K562 (cell line): ENCODE measurements at regions not wholly inside any gene's neighbourhood (a gene's known extent, or its start where the extent isn't known, plus 50 kb on each side); places are given as distances from the start of the nearest gene placed in this dataset.

ENCODE experiments used
- ATAC-seq: fragments of 200-7000 bp; cut with Tn5 transposase; 3 replicates; pipeline ENCODE4 v1.9.1; 2020; ENCODE audit warnings: moderate library complexity
- BruUV-seq: library from RNA; stranded (reverse); fragments of 400-500 nt; replicated peaks from 2 replicates; lab custom pipeline; 2021; lab: Mats Ljungman, UMichigan
- CTCF ChIA-PET: fragments of 300-600 bp; formaldehyde crosslinking; extraction: SDS; loops from one replicate; lab custom pipeline; 2021; ENCODE audit warnings: low intra/inter-chr PET ratio; lab: Yijun Ruan, JAX
- POLR2A ChIA-PET: fragments of 300-600, 350-650 bp; sonication (Branson Sonifier 250); formaldehyde crosslinking; extraction: SDS; loops from one replicate; lab custom pipeline; 2021; ENCODE audit warnings: antibody characterized with exemption, inconsistent platforms; lab: Yijun Ruan, JAX
- DNase-seq, 4 experiments: peaks; one replicate each; pipeline versions ENCODE4 v3.0.0 to v3.0.0-alpha.2; 2011 to 2018; ENCODE audit warnings: low spot score in 3 of 4, mixed read lengths in 3 of 4; ENCODE audit errors: extremely low read depth in 1 of 4
- FAIRE-seq: peaks from 2 replicates; lab custom pipeline; 2011; peaks lifted over from hg19 to GRCh38; lab: Jason Lieb, UNC
- H2AFZ ChIP-seq: 2 replicates; pipeline ENCODE4 v1.6.0; 2011; ENCODE audit warnings: low read depth, low read length, control low read depth, inconsistent platforms
- H3K27ac ChIP-seq: fragments of 200-600 bp; 3 replicates; pipeline ENCODE4 v1.8.0; 2011; ENCODE audit warnings: low read depth, mild to moderate bottlenecking, control low read depth, inconsistent platforms, low read length, moderate library complexity, mixed read lengths; ENCODE audit errors: extremely low read depth
- H3K27me3 ChIP-seq, 2 experiments: fragments of 300-600 bp in 1 of 2; 2 replicates in 1 of 2; 3 replicates in 1 of 2; pipeline versions ENCODE4 v1.6.0 to v1.8.0; 2011; ENCODE audit warnings: inconsistent platforms in 2 of 2, low read length in 2 of 2, mild to moderate bottlenecking in 1 of 2, mixed read lengths in 1 of 2, moderate library complexity in 1 of 2; ENCODE audit not compliant: control insufficient read depth in 2 of 2, insufficient read depth in 2 of 2
- H3K36me3 ChIP-seq: fragments of 300-600 bp; 3 replicates; pipeline ENCODE4 v1.8.0; 2011; ENCODE audit warnings: mild to moderate bottlenecking, low read length, inconsistent platforms; ENCODE audit not compliant: control insufficient read depth, insufficient read depth
- H3K4me1 ChIP-seq, 2 experiments: fragments of 200-600 bp in 1 of 2; replicated peaks in 1 of 2; 2 replicates in 1 of 2; 3 replicates in 1 of 2; pipeline versions ENCODE4 v1.5.1 to v1.8.0; 2011; ENCODE audit warnings: inconsistent platforms in 2 of 2, low read length in 2 of 2, mild to moderate bottlenecking in 1 of 2, mixed read lengths in 1 of 2, moderate library complexity in 1 of 2; ENCODE audit not compliant: control insufficient read depth in 2 of 2, insufficient read depth in 2 of 2
- H3K4me2 ChIP-seq: 2 replicates; pipeline ENCODE4 v1.6.1; 2011; ENCODE audit warnings: low read length, control low read depth, inconsistent platforms, mixed read lengths; ENCODE audit not compliant: insufficient read depth
- H3K4me3 ChIP-seq: fragments of 200-600 bp; sonication (generic), shearing (Covaris generic); 2 replicates; pipeline ENCODE4 v1.5.1; 2016; ENCODE audit warnings: control low read depth, inconsistent platforms
- H3K79me2 ChIP-seq: fragments of 200-600 bp; 3 replicates; pipeline ENCODE4 v1.8.0; 2011; ENCODE audit warnings: low read length, inconsistent platforms; ENCODE audit not compliant: control insufficient read depth, insufficient read depth
- H3K9ac ChIP-seq, 2 experiments: 2 replicates each; pipeline versions ENCODE4 v1.6.0 to v1.6.1; 2011; ENCODE audit warnings: low read depth in 2 of 2, low read length in 2 of 2, control low read depth in 1 of 2, inconsistent platforms in 1 of 2, mild to moderate bottlenecking in 1 of 2, mixed read lengths in 1 of 2; ENCODE audit not compliant: insufficient read depth in 1 of 2
- H3K9me1 ChIP-seq: one replicate; pipeline ENCODE4 v1.6.0; 2011; ENCODE audit warnings: inconsistent platforms, mild to moderate bottlenecking, low read length, moderate library complexity; ENCODE audit not compliant: control insufficient read depth, insufficient read depth
- H3K9me3 ChIP-seq: replicated peaks from 2 replicates; pipeline ENCODE4 v1.5.1; 2011; ENCODE audit warnings: low read depth, low read length, inconsistent platforms; ENCODE audit not compliant: control insufficient read depth, insufficient read depth
- H4K20me1 ChIP-seq: replicated peaks from 2 replicates; pipeline ENCODE4 v1.6.1; 2011; ENCODE audit warnings: low read length, inconsistent platforms, mixed read lengths; ENCODE audit not compliant: control insufficient read depth, insufficient read depth
- WGBS: fragments of 100-300 bp; shearing (Covaris generic); methylation state at CpG from one replicate; pipeline ENCODE4 v1.1.6; 2016; ENCODE audit warnings: low coverage, mixed read lengths; ENCODE audit not compliant: insufficient coverage; ENCODE audit errors: missing lambda C conversion rate; 5-methylcytosine and 5-hydroxymethylcytosine counted together
- in situ Hi-C: fragments of 300-500 bp; cut with MboI; formaldehyde crosslinking; loops from 4 replicates; pipeline ENCODE4 v1.15.0; 2018; ENCODE audit warnings: inconsistent platforms, mixed read lengths
- intact Hi-C: fragments of 100-400 bp; cut with micrococcal nuclease; formaldehyde crosslinking; loops from 2 replicates; pipeline ENCODE4 v1.14.2; 2022
- TF ChIP-seq, protein P1 (sequence below): fragments of 450-650 bp; formaldehyde crosslinking; IDR thresholded peaks from 2 replicates; pipeline ENCODE4 v1.4.0; 2022; ENCODE audit warnings: missing genetic modification characterization
- TF ChIP-seq, protein P2 (sequence below), 2 experiments: fragments of 450-650 bp in 1 of 2; sonication (generic) in 1 of 2; formaldehyde crosslinking in 1 of 2; IDR thresholded peaks; 2 replicates each; pipeline versions ENCODE4 v1.7.1 to v1.9.0; 2016 to 2022; ENCODE audit warnings: inconsistent platforms in 1 of 2, mild to moderate bottlenecking in 1 of 2, missing genetic modification reagents in 1 of 2

DNA sequence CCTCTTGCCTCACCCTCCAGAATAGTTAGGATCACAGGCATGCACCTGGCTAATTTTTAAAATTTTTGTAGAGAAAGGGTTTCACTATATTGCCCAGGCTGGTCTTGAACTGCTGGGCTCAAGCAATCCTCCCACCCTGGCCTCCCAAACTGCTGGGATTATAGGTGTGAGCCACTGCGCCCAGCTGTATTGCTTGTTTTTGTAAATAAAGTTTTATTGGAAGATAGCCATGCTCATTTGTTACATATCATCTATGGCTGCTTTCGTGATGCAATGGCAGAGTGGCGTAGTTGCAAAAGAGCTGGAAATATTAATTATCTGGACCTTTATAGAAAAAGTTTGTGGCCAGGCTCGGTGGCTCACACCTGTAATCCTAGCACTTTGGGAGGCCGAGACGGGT is 109.4 kb upstream of the SPRED2 start:
- intact Hi-C loops (no loop called here), in situ Hi-C loops (no loop called here)
- H3K9ac ChIP-seq, result no peak overlapping the region
- no peak for DNase-seq
- H3K79me2 ChIP-seq, result no peaks in the 10 kb centered on the region
- BruUV-seq, result no TSS peak
- no peak overlapping the region for H3K4me3 ChIP-seq
- 71% methylated on average over 6 of the region's 6 CpGs for WGBS
- POLR2A ChIA-PET, result interaction anchor here (1.0 to 1.6 kb wide), 2 partner anchors 10 to 34 kb away, joined by 3 to 8 read pairs; no protein-coding TSS in a partner anchor
- no peaks in the 10 kb centered on the region for H3K9me1 ChIP-seq
- ATAC-seq, result no peak
- no peak for FAIRE-seq
- H3K27me3 ChIP-seq, result no peaks in the 10 kb centered on the region
- TF ChIP-seq, protein P1, sequence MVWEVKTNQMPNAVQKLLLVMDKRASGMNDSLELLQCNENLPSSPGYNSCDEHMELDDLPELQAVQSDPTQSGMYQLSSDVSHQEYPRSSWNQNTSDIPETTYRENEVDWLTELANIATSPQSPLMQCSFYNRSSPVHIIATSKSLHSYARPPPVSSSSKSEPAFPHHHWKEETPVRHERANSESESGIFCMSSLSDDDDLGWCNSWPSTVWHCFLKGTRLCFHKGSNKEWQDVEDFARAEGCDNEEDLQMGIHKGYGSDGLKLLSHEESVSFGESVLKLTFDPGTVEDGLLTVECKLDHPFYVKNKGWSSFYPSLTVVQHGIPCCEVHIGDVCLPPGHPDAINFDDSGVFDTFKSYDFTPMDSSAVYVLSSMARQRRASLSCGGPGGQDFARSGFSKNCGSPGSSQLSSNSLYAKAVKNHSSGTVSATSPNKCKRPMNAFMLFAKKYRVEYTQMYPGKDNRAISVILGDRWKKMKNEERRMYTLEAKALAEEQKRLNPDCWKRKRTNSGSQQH (CRISPR knock-in tag), result no peak
- TF ChIP-seq, protein P2, sequence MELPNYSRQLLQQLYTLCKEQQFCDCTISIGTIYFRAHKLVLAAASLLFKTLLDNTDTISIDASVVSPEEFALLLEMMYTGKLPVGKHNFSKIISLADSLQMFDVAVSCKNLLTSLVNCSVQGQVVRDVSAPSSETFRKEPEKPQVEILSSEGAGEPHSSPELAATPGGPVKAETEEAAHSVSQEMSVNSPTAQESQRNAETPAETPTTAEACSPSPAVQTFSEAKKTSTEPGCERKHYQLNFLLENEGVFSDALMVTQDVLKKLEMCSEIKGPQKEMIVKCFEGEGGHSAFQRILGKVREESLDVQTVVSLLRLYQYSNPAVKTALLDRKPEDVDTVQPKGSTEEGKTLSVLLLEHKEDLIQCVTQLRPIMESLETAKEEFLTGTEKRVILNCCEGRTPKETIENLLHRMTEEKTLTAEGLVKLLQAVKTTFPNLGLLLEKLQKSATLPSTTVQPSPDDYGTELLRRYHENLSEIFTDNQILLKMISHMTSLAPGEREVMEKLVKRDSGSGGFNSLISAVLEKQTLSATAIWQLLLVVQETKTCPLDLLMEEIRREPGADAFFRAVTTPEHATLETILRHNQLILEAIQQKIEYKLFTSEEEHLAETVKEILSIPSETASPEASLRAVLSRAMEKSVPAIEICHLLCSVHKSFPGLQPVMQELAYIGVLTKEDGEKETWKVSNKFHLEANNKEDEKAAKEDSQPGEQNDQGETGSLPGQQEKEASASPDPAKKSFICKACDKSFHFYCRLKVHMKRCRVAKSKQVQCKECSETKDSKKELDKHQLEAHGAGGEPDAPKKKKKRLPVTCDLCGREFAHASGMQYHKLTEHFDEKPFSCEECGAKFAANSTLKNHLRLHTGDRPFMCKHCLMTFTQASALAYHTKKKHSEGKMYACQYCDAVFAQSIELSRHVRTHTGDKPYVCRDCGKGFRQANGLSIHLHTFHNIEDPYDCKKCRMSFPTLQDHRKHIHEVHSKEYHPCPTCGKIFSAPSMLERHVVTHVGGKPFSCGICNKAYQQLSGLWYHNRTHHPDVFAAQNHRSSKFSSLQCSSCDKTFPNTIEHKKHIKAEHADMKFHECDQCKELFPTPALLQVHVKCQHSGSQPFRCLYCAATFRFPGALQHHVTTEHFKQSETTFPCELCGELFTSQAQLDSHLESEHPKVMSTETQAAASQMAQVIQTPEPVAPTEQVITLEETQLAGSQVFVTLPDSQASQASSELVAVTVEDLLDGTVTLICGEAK (IDR thresholded peaks at IDR 0.05), result peak; percentile 88
- TF ChIP-seq, protein P2 (CRISPR knock-in tag; IDR thresholded peaks at IDR 0.05), result peak; percentile 84
- TF ChIP-seq, all 486 proteins: peak for 1
- no peaks in the 10 kb centered on the region for H3K36me3 ChIP-seq
- H3K4me2 ChIP-seq, result no peak overlapping the region
- no peaks in the 10 kb centered on the region for H3K9me3 ChIP-seq
- H3K27ac ChIP-seq, result no peak overlapping the region
- peaks cover 0 to 2% of the 10 kb centered on the region in 2 experiments; a peak in 1 of 5 replicates for H3K4me1 ChIP-seq
- no peaks in the 10 kb centered on the region for H4K20me1 ChIP-seq
- no peak overlapping the region for H2AFZ ChIP-seq
- CTCF ChIA-PET, result no interaction called here
